Activated CD8-positive, alpha-beta memory T cell treated with anti-CD3 and anti-CD28 coated beads, Interleukin-2, amount 50 U/mL, for 4 hours (primary cell): ENCODE measurements at regions not wholly inside any gene's neighbourhood (a gene's known extent, or its start where the extent isn't known, plus 50 kb on each side); places are given as distances from the start of the nearest gene placed in this dataset.
"Not testable (repeated sequence)": the region's sequence is repeated elsewhere in the genome, so short reads cannot be mapped to it uniquely, and the experiment has no call there.

Experiments used
- DNase-seq: peaks from one replicate; pipeline ENCODE4 v3.0.0-alpha.2; 2020

DNA sequence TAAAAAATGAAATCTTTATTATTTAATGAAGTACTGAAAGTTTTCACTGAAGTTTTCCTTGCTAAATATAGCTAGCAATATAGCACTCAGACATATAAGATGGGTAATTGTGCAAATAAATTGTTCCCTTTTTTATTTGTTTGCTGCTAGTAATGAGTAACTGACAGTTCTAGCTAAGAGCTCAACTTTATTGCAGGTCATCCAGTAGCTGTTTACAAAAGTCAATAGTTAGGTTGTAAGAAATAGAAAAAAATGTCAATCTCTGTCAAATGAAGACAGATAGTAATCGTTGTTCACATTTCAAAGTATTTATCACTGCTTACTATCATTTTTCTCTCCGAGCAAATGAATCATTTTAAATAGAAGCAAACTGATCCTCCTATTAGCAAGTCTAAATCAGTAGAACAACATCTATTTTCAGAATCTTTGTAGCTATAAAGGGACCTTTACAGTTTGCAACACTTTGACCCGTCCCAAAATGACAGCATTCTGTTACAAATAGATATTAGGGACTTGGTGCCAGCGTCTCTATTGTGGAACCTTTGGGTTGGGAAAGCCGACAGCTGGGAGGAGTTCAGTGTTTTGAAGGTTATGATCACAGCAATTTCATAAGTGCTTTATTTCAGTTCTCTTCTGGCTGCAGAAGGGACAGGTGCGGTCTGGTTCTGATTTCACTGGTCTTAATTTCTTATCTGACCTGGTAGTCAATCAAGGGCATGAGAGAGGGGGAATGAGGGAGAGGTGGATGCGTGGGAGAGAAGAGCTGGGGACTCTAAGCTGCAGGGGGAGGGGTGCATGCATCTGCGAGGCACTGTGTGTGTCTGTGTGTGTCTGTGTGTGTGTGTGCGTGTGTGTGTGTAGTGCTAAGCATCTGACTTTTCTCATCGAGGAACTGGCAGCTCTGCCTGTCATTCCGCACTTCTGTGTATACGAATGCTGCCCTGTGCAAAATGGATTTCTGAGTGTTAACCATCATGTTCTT is 227.9 kb upstream of the PITX2 start:
- no peak for DNase-seq

- DNase-seq = no peak
Measured at GRCh38 chr4:110851989-110852388, 229.1 kb upstream of the PITX2 start.

- DNase-seq = no peak
Measured at GRCh38 chr4:110852793-110853192, 229.9 kb upstream of the PITX2 start.

DNA sequence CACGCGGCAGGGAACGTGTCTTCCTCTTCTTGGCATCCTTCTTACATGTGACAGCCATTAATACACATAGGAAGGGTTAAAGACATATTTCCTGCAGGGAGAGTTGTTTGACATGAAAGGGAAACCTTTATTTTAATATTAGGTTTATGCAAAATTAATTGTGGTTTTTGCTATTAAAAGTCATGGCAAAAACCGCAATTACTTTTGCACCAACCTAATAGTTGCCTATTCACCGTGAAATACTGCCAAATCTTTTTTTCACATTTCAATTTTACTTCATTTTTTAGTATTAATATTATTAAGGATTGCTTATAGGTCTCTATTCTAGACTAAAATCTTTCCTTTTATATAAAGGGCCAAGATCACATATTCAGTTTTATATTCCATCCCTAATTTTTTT is 230.4 kb upstream of the PITX2 start:
- no peak for DNase-seq

DNA sequence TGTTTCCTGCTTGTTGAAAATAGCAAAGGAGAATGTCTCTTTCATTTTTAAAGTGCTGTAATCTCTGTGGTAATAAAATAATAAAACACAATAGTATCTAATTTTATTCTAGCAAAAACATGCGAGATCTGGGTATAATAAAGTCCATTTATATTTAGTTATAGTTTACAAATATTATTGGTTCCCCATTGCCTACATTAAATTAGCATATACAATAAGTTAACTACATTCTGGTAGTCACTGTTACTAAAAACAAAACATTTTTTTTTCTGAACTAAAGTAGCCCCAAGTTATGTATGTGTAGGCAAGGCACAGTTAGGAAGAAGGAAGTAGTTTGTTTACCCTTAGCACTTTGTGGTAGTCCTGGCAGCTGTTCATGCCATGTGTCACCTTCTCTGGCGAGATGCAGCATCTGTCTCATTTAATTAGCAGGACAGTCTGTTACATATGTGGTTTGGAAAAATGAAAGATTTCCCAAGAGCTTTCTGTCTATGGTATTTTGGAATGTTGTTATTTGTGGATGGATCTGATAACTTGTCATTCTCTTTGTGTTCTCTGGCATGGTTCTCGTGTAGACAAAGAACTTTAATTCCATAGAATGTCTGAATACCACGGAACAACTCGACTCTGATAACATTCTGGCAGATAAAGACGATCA is 231.3 kb upstream of the PITX2 start:
- DNase-seq = no peak

DNA sequence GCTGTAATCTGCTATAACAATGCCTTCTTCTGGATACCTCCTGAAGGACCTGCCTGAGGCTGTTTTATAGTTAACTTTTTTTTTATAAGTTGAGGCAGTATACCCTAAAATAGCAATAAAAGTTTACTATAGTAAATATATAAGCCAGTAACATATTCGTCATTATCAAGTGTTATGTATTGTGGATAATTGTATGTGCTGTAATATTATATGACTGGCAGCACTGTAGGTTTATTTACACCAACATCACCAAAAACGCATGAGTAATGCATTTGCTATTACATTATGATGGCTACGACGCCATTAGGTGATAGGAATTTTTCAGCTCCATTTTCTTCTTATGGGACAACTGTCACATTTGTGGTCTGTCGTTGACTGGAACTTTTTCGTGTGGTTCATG is 237.2 kb upstream of the PITX2 start:
- DNase-seq = no peak

- no peak for DNase-seq
Measured at GRCh38 chr4:110860901-110861300, 238.0 kb upstream of the PITX2 start.

DNA sequence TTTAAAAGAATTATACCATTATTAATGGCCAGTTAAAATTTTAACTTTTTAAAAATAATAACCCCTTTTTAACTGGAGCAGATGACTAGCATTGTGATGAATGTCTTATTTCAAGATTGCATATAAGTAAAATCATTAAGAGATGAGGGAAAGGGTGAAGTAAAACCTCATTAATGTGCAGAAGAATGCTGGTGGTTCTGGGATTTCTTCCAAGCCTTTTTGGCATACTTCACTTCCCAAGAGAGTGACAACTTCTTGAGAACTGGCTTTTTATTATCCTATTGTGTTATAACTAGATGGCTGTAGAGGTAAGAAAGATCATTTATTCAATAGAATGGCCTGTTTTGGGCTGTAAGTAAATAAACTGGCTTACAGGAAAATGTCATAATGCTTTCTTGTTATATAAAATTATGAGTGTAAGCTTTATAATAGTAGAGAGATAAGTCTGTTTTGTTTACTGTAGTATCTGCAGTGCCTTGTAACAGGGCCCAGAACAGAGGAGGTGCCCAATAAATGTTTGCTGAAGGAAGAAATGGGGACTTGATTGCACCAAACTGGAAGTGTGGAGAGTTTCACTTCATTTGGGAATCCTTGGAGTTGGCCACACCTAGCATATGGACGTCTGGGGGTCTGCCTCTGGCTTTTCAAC is 242.9 kb upstream of the PITX2 start:
- no peak for DNase-seq

- no peak for DNase-seq
Measured at GRCh38 chr4:110867251-110867960, 244.5 kb upstream of the PITX2 start.

- DNase-seq = no peak
Measured at GRCh38 chr4:110867981-110868720, 245.3 kb upstream of the PITX2 start.

DNA sequence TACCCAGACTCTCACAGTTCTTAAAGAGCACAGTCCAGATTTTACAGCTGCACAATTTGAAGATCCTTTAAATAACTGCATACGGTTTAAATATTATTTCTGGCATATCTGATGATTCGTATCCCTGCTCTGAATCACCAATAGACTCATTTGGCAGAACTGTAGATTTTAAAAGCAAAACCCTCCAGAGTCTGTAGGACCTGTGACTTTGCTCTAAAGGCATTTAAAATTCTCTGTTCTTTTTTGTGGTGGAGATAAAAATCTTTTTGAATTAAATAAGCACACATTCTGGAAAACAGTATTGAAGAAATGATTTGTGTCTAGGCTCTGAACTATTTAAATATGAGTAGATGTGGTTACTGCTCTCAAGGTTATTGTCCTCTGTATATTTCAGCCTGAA is 246.2 kb upstream of the PITX2 start:
- no peak for DNase-seq

DNA sequence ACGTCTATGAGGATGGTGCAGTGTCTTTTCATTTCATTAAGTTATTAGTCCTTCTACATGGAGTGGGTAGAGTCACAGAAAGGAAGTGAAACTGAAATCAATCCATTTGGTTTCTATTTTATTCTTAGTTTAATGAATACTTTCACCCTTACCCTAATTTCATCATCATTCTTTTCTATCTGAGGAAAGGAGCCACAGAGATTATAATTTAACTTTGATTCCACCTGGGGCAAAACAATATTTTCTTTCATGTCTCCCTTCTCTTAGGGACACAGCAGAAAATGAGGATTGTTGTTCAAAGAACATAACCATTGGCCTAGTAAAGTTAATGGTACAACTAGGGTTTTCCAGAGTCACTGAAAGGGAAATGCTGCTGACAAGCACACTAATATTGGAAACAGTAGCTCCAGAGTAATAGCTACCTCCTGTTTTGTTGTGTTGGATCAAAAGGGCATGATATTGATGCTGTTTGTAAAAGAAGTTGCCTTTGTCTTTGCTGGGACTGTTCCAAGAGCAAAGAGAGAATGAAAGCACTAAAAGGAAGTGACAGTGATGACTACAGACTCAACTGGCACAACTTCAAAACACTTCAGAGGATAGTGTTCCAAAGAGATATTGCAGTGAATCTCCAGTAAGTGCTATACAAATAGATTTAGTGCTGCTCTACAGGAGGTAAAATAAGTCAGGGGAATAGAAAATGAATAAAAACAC is 247.1 kb upstream of the PITX2 start:
- no peak for DNase-seq

DNA sequence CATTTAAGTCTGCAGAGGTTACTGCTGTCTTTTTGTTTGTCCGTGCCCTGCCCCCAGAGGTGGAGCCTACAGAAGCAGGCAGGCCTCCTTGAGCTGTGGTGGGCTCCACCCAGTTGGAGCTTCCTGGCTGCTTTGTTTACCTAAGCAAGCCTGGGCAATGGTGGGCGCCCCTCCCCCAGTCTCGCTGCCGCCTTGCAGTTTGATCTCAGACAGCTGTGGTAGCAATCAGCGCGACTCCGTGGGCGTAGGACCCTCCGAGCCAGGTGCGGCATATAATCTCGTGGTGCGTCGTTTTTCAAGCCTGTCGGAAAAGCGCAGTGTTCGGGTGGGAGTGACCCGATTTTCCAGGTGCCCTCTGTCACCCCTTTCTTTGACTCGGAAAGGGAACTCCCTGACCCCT is 253.3 kb upstream of the PITX2 start:
- DNase-seq = not testable (repeated sequence)

DNA sequence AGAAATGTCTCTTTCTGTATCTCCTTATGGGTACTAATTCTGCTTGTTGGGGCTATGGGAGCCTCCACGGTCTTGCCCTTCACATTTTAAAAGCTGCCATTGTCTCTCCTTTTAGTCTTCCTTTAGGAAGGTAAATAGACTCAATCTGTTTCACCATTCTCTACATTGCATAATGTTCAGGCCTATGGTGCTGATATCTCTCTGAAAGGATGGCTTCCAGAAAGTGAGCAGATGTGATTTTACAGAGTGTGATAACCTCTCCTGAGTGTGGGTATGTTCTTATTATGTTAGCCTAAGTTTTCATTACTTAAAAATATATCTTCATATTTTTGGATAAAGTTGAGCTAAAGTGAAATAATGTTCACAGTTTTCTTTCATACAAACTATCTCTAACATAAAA is 254.0 kb upstream of the PITX2 start:
- no peak for DNase-seq

- no peak for DNase-seq
Measured at GRCh38 chr4:110877778-110878370, 255.0 kb upstream of the PITX2 start.

- no peak for DNase-seq
Measured at GRCh38 chr4:110878413-110878812, 255.5 kb upstream of the PITX2 start.

DNA sequence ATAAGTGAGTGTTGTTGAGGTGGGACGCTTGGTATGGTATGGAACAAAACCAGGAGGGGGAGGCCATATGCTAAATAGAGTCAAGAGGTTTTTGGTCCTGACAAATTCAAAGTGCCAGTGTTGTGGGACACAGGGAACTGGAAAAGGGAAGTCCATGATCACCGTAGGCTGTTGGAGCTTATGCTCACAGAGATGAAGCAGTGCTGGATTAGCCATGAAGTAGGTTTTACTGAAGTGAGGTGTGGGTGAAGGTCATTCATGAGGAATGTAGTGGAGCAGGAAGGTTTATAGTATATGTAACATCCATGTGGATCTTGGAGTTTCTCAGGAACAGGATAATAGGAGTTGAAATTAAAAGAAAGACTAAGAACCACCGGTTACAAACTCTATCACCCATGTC is 256.1 kb upstream of the PITX2 start:
- no peak for DNase-seq

DNA sequence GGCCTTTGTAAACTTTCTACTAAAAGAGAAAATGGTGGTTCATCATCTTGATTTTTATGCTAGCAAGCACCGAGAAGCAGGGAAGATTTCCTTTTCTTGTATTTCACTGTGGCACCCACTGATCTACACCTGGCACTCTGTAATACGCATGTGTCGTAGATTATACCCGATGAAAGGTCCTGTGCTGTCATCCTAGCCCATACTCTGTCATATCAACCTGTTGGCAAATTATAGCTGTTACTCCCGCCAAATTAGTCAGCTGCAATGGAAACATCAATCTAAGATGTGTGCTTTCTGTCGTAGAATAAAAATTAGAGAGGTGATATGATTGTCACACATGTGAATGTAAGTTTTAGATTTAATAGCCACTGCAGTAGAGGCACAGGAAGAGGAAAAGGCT is 263.4 kb upstream of the PITX2 start:
- DNase-seq = no peak

- DNase-seq = no peak
Measured at GRCh38 chr4:110886856-110887255, 264.0 kb upstream of the PITX2 start.

- DNase-seq = no peak
Measured at GRCh38 chr4:110897784-110898183, 274.9 kb upstream of the PITX2 start.

DNA sequence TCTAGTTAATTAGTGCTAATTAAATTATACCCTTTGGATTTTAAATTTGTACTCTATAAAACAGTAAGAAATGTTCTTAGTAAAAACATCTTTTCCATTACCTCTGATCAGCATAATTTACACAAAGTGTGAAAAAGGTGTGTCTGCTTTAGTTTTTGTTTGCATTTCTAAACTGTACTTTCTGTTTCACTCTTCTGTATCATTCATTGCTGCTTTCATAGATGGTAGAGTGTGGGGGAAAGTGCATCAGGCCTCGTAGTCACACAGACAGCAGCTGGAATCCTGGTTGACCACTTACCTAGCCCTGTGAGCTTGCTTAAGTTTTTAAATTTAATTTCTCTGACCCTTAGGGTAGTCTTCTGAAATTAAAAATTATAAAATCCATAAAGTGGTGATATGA is 275.4 kb upstream of the PITX2 start:
- no peak for DNase-seq
